ENCODE measurements at regions not wholly inside any gene's neighbourhood (a gene's known extent, or its start where the extent isn't known, plus 50 kb on each side); places are given as distances from the start of the nearest gene placed in this dataset.

DNA sequence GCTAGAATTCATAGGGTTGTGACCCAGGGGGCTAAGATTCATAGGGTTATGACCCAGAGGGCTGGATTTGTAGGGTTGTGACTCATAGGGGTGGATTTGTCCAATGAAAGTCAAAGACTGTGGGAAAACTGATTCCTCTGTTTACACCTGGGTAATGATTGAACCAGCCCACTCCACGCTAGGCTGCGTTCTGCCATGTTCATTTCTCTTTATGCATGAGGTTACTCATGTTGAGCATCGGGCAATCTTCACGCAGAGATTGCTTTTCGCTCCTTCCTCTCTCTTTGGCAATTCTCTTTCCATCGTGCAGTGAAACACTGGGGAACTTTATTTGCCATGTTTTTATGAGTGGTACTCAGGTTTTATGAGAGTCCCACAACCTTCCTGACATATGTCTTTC, 127.8 kb downstream of the CRLF2 start:
- H3K9me3 ChIP-seq (ENCODE audit: control insufficient read depth, low read length), result no peaks in the 10 kb centered on the region
- H3K36me3 ChIP-seq (ENCODE audit: control insufficient read depth, insufficient read depth, low read length), result no peaks in the 10 kb centered on the region
- H3K4me1 ChIP-seq, result no peaks in the 10 kb centered on the region
- H3K79me2 ChIP-seq, result no peaks in the 10 kb centered on the region
- no peaks in the 10 kb centered on the region for H3K27me3 ChIP-seq (ENCODE audit: control insufficient read depth, insufficient read depth, low read length)
- H3K4me3 ChIP-seq (ENCODE audit: low read depth, low read length), result no peak overlapping the region
- H3K9ac ChIP-seq, result no peak overlapping the region
- no peak overlapping the region for H3K4me2 ChIP-seq (ENCODE audit: low read length)
- no peak overlapping the region for H3K27ac ChIP-seq
- TF ChIP-seq, protein P1, sequence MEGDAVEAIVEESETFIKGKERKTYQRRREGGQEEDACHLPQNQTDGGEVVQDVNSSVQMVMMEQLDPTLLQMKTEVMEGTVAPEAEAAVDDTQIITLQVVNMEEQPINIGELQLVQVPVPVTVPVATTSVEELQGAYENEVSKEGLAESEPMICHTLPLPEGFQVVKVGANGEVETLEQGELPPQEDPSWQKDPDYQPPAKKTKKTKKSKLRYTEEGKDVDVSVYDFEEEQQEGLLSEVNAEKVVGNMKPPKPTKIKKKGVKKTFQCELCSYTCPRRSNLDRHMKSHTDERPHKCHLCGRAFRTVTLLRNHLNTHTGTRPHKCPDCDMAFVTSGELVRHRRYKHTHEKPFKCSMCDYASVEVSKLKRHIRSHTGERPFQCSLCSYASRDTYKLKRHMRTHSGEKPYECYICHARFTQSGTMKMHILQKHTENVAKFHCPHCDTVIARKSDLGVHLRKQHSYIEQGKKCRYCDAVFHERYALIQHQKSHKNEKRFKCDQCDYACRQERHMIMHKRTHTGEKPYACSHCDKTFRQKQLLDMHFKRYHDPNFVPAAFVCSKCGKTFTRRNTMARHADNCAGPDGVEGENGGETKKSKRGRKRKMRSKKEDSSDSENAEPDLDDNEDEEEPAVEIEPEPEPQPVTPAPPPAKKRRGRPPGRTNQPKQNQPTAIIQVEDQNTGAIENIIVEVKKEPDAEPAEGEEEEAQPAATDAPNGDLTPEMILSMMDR (IDR thresholded peaks at IDR 0.05), result no peak
- H2AFZ ChIP-seq, result no peak overlapping the region

DNA sequence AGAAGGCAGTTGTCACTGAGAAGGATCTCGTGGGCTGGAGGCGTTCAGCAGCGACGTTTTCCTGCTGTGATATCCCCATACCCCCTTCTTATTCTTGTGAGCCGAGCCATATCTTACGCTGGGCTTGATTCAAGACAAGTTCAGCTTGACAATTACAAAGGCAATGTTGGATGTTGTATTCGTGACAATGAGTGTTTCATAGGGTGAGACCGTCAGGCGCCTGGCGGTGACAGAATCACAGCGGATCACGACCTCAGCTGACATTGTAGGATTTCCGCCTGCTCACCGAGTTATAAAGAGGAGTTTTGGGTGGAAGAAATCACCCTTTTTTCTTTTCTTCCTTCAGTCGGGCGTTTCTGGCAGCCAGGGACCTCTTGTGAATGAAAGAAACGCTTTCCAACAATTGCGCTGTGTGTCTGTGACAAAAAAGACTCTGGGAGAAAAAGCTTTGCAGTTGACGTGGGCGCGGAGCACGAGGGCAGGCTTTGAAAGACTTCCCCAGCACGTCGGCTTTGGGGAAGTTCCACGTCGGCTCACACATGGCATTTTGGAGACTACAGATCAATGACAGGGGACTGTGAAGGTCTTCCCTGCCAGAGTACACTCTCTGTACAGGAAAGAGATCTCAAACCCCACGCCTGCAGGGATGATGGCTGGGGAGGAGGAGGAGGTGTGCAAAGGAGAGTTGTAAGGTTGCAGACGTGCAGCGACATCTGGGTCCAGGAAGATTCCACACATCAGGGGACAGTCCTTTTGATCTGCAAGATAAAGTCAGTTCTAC, 135.4 kb downstream of the CRLF2 start:
- Histone ChIP-seq H3K4me3 (ENCODE audit: low read depth, low read length) (no peak overlapping the region), H3K4me1 (no peaks in the 10 kb centered on the region), H3K36me3 (ENCODE audit: control insufficient read depth, insufficient read depth, low read length) (no peaks in the 10 kb centered on the region)

DNA sequence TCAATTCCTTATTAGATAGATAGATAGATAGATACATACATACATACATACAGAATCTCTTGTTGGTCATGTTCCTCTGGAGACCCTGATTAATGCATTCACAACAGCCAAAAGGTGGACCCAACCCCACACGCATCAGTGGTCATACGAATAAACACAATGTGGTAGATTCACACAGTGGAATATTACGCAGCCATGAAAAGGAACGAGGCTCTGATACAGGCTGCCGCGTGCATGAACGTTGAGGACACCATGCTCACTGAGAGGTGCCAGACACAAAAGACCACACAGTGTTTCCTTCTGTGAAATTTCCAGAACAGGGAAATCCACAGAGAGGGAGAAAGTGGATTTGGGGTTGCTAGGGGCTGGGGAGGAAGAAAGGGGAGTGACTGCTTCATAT, 136.7 kb downstream of the CRLF2 start:
- H3K36me3 ChIP-seq (ENCODE audit: control insufficient read depth, insufficient read depth, low read length), result no peaks in the 10 kb centered on the region
- no peaks in the 10 kb centered on the region for H3K4me1 ChIP-seq
- no peaks in the 10 kb centered on the region for H3K27me3 ChIP-seq (ENCODE audit: control insufficient read depth, insufficient read depth, low read length)
- no peak overlapping the region for H2AFZ ChIP-seq
- no peak overlapping the region for H3K4me2 ChIP-seq (ENCODE audit: low read length)
- no peaks in the 10 kb centered on the region for H3K79me2 ChIP-seq
- no peaks in the 10 kb centered on the region for H3K9me3 ChIP-seq (ENCODE audit: control insufficient read depth, low read length)
- TF ChIP-seq, protein P1 (IDR thresholded peaks at IDR 0.05), result no peak
- no peak overlapping the region for H3K9ac ChIP-seq
- no peak overlapping the region for H3K4me3 ChIP-seq (ENCODE audit: low read depth, low read length)
- H3K27ac ChIP-seq, result no peak overlapping the region

More for the DNA sequence above, 135.4 kb downstream of the CRLF2 start:
- no peaks in the 10 kb centered on the region for H3K27me3 ChIP-seq (ENCODE audit: control insufficient read depth, insufficient read depth, low read length)
- no peaks in the 10 kb centered on the region for H3K9me3 ChIP-seq (ENCODE audit: control insufficient read depth, low read length)
- H2AFZ ChIP-seq, result no peak overlapping the region
- no peak overlapping the region for H3K9ac ChIP-seq
- TF ChIP-seq, protein P1 (IDR thresholded peaks at IDR 0.05), result no peak
- no peaks in the 10 kb centered on the region for H3K79me2 ChIP-seq
- H3K27ac ChIP-seq, result no peak overlapping the region
- H3K4me2 ChIP-seq (ENCODE audit: low read length), result no peak overlapping the region

DNA sequence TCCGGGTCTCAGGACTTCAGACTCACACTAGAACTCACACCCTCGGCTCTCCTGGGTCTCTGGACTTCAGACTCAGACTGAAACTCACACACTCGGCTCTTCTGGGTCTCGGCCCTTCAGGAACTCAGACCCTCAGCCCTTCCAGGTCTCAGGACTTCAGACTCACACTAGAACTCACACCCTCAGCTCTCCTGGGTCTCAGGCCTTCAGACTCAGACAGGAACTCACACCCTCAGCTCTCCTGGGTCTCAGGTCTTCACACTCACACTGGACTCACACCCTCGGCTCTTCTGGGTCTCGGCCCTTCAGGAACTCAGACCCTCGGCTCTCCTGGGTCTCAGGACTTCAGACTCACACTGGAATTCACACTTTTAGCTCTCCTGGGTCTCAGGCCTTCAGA, 137.3 kb downstream of the CRLF2 start:
- Histone ChIP-seq H3K4me1 (no peaks in the 10 kb centered on the region), H3K4me2 (ENCODE audit: low read length) (no peak overlapping the region), H3K27me3 (ENCODE audit: control insufficient read depth, insufficient read depth, low read length) (no peaks in the 10 kb centered on the region), H3K9me3 (ENCODE audit: control insufficient read depth, low read length) (no peaks in the 10 kb centered on the region), H2AFZ (no peak overlapping the region), H3K4me3 (ENCODE audit: low read depth, low read length) (no peak overlapping the region), H3K79me2 (no peaks in the 10 kb centered on the region), H3K9ac (no peak overlapping the region), H3K36me3 (ENCODE audit: control insufficient read depth, insufficient read depth, low read length) (no peaks in the 10 kb centered on the region), H3K27ac (no peak overlapping the region)
- TF ChIP-seq, protein P1 (IDR thresholded peaks at IDR 0.05), result no peak

DNA sequence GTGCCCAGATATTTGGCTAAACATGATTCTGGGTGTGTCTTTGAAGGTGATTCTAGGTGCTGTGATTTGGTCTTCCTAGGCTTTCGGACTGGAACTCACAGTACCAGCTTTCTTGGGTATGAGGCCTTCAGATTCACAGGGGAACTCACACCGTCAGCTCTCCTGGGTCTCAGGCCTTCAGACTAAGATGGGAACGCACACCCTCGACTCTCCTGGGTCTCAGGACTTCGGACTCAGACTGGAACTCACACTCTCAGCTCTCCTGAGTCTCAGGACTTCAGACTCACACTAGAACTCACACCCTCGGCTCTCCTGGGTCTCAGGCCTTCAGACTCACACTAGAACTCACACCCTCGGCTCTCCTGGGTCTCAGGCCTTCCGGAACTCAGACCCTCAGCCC, 137.7 kb downstream of the CRLF2 start:
- Histone ChIP-seq H3K9me3 (ENCODE audit: control insufficient read depth, low read length) (no peaks in the 10 kb centered on the region), H3K36me3 (ENCODE audit: control insufficient read depth, insufficient read depth, low read length) (no peaks in the 10 kb centered on the region), H3K4me1 (no peaks in the 10 kb centered on the region), H3K4me3 (ENCODE audit: low read depth, low read length) (no peak overlapping the region), H3K27me3 (ENCODE audit: control insufficient read depth, insufficient read depth, low read length) (no peaks in the 10 kb centered on the region), H2AFZ (no peak overlapping the region), H3K9ac (no peak overlapping the region), H3K79me2 (no peaks in the 10 kb centered on the region), H3K27ac (no peak overlapping the region), H3K4me2 (ENCODE audit: low read length) (no peak overlapping the region)
- TF ChIP-seq, protein P1 (IDR thresholded peaks at IDR 0.05), result no peak

All from parathyroid adenoma (tissue), 2 donors.